B cell (primary cell): ENCODE measurements at regions not wholly inside any gene's neighbourhood (a gene's known extent, or its start where the extent isn't known, plus 50 kb on each side); places are given as distances from the start of the nearest gene placed in this dataset.

Experiments used
- ATAC-seq: fragments of 200-7000 bp; cut with Tn5 transposase; one replicate; pipeline ENCODE4 v1.10.0; 2021; ENCODE audit warnings: low read depth, mild to moderate bottlenecking, moderate number of reproducible peaks, moderate library complexity
- CTCF ChIA-PET: fragments of 350-600 bp; sonication (Branson Sonifier 250); formaldehyde crosslinking; loops from one replicate; lab custom pipeline; 2021; ENCODE audit warnings: antibody characterized with exemption, inconsistent platforms; lab: Charles Lee
- POLR2A ChIA-PET: fragments of 350-600 bp; sonication (Branson Sonifier 250); formaldehyde crosslinking; loops from one replicate; lab custom pipeline; 2021; ENCODE audit warnings: antibody characterized with exemption; lab: Charles Lee
- DNase-seq: peaks from one replicate; pipeline ENCODE4 v3.0.0; 2013
- H2AFZ ChIP-seq: 2 replicates; pipeline ENCODE4 v1.6.1; 2012; ENCODE audit warnings: mild to moderate bottlenecking, low read depth, low read length; ENCODE audit not compliant: insufficient read depth, poor library complexity, severe bottlenecking
- H3K27ac ChIP-seq, 2 donors: 1 replicate in 1 of 2; 2 replicates in 1 of 2; pipeline ENCODE4 v1.5.1; 2012 to 2013; ENCODE audit warnings: low read length in 2 of 2, mild to moderate bottlenecking in 2 of 2, moderate library complexity in 1 of 2
- H3K27me3 ChIP-seq, 4 experiments: fragments of 200-600 bp in 1 of 4; sonication (generic) in 1 of 4; replicated peaks in 1 of 4; 1 replicate in 2 of 4; 2 replicates in 2 of 4; pipeline versions ENCODE4 v1.6.1 to v1.7.0; 2013 to 2016; ENCODE audit warnings: low read length in 3 of 4, mild to moderate bottlenecking in 2 of 4, mixed read lengths in 1 of 4, moderate library complexity in 1 of 4; ENCODE audit not compliant: insufficient read depth in 4 of 4, control insufficient read depth in 3 of 4; ENCODE audit errors: control extremely low read depth in 1 of 4
- H3K36me3 ChIP-seq, 2 experiments: replicated peaks in 1 of 2; 1 replicate in 1 of 2; 2 replicates in 1 of 2; pipeline versions ENCODE4 v1.6.1 to v1.7.1; 2013; ENCODE audit warnings: low read length in 1 of 2; ENCODE audit not compliant: insufficient read depth in 2 of 2, control insufficient read depth in 1 of 2; ENCODE audit errors: control extremely low read depth in 1 of 2, extremely low read depth in 1 of 2
- H3K4me1 ChIP-seq, 2 donors: fragments of 200-600 bp in 1 of 2; sonication (generic) in 1 of 2; 1 replicate in 1 of 2; 2 replicates in 1 of 2; pipeline versions ENCODE4 v1.5.1 to v1.6.1; 2013 to 2017; ENCODE audit warnings: low read length in 2 of 2; ENCODE audit not compliant: control insufficient read depth in 2 of 2, insufficient read depth in 2 of 2
- H3K4me2 ChIP-seq: replicated peaks from 2 replicates; pipeline ENCODE3; 2012; ENCODE audit warnings: mild to moderate bottlenecking, low read depth, low read length; ENCODE audit not compliant: poor library complexity, severe bottlenecking
- H3K4me3 ChIP-seq, 5 experiments: fragments of 200-600 bp in 1 of 5; sonication (generic) in 1 of 5; 1 replicate in 3 of 5; 2 replicates in 2 of 5; pipeline versions ENCODE4 v1.5.1 to v1.7.0; 2011 to 2016; ENCODE audit warnings: low read length in 4 of 5, mild to moderate bottlenecking in 4 of 5, low read depth in 2 of 5, control low read depth in 1 of 5, moderate library complexity in 1 of 5; ENCODE audit not compliant: insufficient read depth in 1 of 5; ENCODE audit errors: control extremely low read depth in 1 of 5, extremely low read depth in 1 of 5
- H3K79me2 ChIP-seq: fragments of 200-600 bp; sonication (generic); one replicate; pipeline ENCODE4 v1.6.0; 2016; ENCODE audit warnings: low read length; ENCODE audit not compliant: control insufficient read depth, insufficient read depth
- H3K9ac ChIP-seq: fragments of 200-600 bp; sonication (generic); 2 replicates; pipeline ENCODE4 v1.6.1; 2017; ENCODE audit warnings: mild to moderate bottlenecking, low read length, moderate library complexity
- H3K9me3 ChIP-seq, 3 donors: one replicate each; pipeline versions ENCODE4 v1.6.1 to v1.7.1; 2013; ENCODE audit warnings: low read length in 2 of 3; ENCODE audit not compliant: control insufficient read depth in 2 of 3, insufficient read depth in 1 of 3; ENCODE audit errors: control extremely low read depth in 1 of 3
- H4K20me1 ChIP-seq: 2 replicates; pipeline ENCODE4 v1.6.0; 2012; ENCODE audit warnings: mild to moderate bottlenecking, low read length; ENCODE audit not compliant: insufficient read depth, control insufficient read depth, poor library complexity, severe bottlenecking
- H3K27ac Mint-ChIP-seq: one replicate; pipeline ENCODE4 v1.8.0; 2021; ENCODE audit warnings: mixed read lengths
- H3K27me3 Mint-ChIP-seq: one replicate; pipeline ENCODE4 v1.8.0; 2021; ENCODE audit warnings: mixed read lengths
- H3K4me1 Mint-ChIP-seq: one replicate; pipeline ENCODE4 v1.8.0; 2021; ENCODE audit warnings: mixed read lengths
- H3K4me3 Mint-ChIP-seq: one replicate; pipeline ENCODE4 v1.8.0; 2021; ENCODE audit warnings: mixed read lengths
- H3K9me3 Mint-ChIP-seq: one replicate; pipeline ENCODE4 v1.8.0; 2022; ENCODE audit warnings: mixed read lengths; ENCODE audit not compliant: insufficient read depth
- CTCF ChIP-seq: fragments of 200-600 bp; IDR thresholded peaks from one replicate; pipeline ENCODE4 v1.8.0; 2022; ENCODE audit warnings: antibody characterized with exemption, mild to moderate bottlenecking
- EZH2 ChIP-seq: IDR thresholded peaks from 2 replicates; pipeline ENCODE4 v1.6.1; 2012; ENCODE audit warnings: borderline replicate concordance, low read depth, mild to moderate bottlenecking, moderate library complexity, low read length; ENCODE audit not compliant: insufficient read depth, poor library complexity, severe bottlenecking
- WGBS: methylation state at CpG from one replicate; pipeline ENCODE4 v1.1.5; 2013; ENCODE audit warnings: missing lambda C conversion rate; ENCODE audit not compliant: insufficient coverage; 5-methylcytosine and 5-hydroxymethylcytosine counted together
- intact Hi-C: fragments of 100-400 bp; cut with micrococcal nuclease; formaldehyde crosslinking; loops from one replicate; pipeline ENCODE4 v1.10.0; 2022

- CTCF ChIA-PET: no interaction called here
These were observed 205.3 kb upstream of the TCF21 start for GRCh38 chr6:133683606-133684005.

More at GRCh38 chr6:133683606-133684005, 205.3 kb upstream of the TCF21 start:
- WGBS: no CpG with 5 or more reads among the region's 2 CpGs
- Mint-ChIP-seq H3K9me3 (no peaks in the 10 kb centered on the region), H3K27ac (no peak overlapping the region), H3K4me1 (no peaks in the 10 kb centered on the region), H3K4me3 (no peak overlapping the region), H3K27me3 (no peaks in the 10 kb centered on the region)
- Histone ChIP-seq H3K27ac (no peak overlapping the region), H3K79me2 (no peaks in the 10 kb centered on the region), H3K4me1 (no peaks in the 10 kb centered on the region), H3K4me2 (no peak overlapping the region), H3K9me3 (no peaks in the 10 kb centered on the region), H2AFZ (no peak overlapping the region), H3K9ac (no peak overlapping the region), H3K27me3 (peaks cover 0 to 2% (median 0%) of the 10 kb centered on the region in 4 experiments), H3K36me3 (no peaks in the 10 kb centered on the region), H3K4me3 (no peak overlapping the region), H4K20me1 (no peaks in the 10 kb centered on the region)
- intact Hi-C loops: no loop called here
- DNase-seq: no peak
- TF ChIP-seq CTCF (no peak), EZH2 (no peak)
- POLR2A ChIA-PET: no interaction called here
- ATAC-seq: no peak
